HG02852 (cell line): ENCODE measurements at regions not wholly inside any gene's neighbourhood (a gene's known extent, or its start where the extent isn't known, plus 50 kb on each side); places are given as distances from the start of the nearest gene placed in this dataset.
"Not testable (repeated sequence)": the region's sequence is repeated elsewhere in the genome, so short reads cannot be mapped to it uniquely, and the experiment has no call there.

ENCODE experiments used
- ATAC-seq: cut with Tn5 transposase; IDR thresholded peaks from one replicate; pipeline ENCODE4 v1.9.1; 2021; ENCODE audit warnings: mild to moderate bottlenecking, moderate library complexity; ENCODE audit not compliant: unreplicated experiment

DNA sequence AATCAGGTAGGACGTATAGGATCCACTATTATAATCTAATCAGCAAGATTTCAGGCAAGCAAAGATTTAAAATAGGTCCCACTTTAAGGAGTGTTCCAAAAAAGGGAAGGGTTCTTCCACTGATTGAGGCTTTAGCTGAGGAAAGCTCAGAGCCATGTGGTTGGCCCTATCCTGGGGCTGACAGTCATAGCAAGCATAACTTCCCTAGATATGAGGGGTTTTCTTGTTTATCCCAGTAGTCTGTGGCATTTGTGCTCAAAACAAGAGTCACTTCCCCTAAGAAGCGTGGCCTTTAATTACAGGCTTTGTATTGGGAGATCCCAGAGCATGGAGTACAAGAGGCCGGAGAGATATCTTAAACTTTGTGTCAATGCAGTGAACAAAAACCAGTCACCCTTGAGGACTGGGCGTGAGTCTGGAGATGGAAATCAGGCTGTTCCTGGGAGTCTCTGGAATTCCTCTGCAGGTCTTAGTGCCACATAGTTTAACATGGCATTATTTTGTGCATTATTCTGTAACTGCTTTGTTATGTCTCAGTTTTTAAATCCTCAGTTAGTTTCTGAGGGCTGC lies 136.9 kb upstream of the FBXO11 start:
- ATAC-seq, result no peak

DNA sequence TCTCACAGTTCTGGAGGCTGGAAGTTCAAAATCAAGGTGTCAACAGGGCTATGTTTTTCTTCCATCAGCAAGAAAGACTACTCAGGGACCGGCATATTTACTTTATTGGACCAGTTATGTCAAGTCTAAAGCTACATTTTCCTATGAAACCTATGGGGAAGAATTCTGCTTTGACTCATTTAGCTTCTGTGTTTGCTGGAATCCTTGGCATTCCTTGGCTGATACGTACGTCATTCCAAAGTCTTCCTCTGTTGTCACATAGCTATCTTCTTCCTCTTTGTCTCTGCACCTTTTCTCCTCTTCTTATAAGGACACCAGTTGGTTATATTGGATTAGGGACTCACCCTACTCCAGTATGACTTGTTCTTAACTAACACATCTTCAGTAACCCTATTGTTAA lies 137.4 kb upstream of the FBXO11 start:
- ATAC-seq, result no peak

DNA sequence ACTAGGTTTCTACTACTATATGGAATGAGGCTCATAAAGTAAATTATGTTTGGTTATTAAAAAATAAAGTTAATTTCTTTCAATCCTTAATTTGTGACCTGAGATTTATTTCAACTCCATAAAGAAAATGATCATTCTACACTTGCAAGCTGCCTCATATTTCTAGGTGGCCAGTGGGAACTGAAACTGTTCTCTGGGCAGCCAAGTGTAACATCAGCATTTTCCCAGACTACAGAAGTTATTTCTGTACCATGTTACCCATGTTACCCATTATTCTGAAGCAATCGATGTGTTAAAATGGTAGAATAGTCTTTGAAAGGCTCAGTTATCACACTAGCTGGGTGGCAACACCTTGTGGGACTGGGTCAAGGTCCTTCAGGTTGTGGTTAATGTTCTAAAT lies 139.3 kb upstream of the FBXO11 start:
- ATAC-seq, result no peak

DNA sequence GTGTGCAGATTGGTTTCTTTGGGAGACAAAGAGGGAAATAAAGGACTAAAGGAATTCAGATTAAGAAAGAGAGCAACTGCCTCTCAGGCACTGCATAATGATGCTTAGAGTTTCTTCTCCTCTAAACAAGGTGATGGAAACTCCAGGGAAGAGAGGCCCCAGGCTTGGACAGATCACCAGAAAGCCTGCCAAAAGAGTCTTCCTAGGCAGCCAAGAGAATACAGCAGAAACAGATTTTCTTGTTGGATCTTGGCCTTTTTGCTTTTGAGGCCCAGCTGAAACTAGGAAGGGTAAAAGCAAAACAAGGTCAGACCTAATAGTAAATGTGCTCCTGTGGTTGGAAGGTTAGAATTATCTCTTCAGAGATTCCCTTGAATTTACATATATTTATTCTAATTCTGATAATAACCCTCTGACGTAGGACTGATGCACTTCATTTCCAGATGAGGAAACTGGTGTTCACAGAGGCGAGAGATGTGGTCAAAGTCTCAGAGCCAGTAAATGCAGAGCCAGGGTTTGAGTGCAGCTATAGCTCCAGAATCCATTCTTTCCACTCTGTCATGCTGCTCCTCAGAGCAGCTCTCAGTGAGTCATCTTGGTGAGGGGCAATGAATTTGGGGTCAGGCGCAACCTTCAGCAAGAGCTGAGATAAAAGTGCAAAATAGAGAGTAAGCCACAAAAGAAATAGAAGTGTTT lies 142.3 kb upstream of the FBXO11 start:
- ATAC-seq, result no peak

DNA sequence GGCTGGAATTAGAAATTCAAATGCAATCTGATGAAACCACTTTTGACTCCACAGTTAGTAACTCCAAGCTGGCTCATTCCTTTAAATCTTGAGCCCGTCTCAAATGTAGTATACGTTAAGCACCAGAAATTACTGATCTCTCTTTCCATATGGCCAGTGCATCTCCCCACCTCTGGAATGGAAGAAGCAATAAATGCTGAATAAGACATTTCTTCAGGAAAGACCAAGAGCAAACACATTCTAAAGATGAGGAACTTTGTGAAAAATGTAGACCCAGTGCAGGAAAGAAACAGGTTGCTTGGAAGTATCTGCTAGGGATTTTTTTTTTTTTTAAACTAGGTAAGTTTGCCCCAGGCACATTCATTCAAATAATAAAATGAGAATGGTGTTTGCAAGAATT lies 143.1 kb upstream of the FBXO11 start:
- no peak for ATAC-seq

DNA sequence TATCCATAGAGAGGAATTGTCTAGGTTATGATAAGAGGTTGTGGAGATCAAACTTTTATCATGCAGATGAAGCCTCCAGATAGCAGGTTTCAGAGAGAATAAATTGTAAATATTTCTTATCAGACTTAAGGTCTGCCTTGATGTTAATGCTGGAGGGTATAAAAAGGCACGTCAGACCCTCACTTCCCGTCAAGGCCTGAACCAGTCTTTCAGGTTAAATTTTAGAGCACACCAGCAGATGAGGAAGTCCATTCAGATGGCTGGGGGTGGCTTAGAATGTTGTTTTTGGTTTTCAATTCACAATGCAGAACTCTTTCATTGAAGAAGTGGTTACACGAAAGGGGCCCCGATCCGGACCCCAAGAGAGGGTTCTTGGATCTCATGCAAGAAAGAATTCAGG lies 144.4 kb upstream of the FBXO11 start:
- no peak for ATAC-seq

DNA sequence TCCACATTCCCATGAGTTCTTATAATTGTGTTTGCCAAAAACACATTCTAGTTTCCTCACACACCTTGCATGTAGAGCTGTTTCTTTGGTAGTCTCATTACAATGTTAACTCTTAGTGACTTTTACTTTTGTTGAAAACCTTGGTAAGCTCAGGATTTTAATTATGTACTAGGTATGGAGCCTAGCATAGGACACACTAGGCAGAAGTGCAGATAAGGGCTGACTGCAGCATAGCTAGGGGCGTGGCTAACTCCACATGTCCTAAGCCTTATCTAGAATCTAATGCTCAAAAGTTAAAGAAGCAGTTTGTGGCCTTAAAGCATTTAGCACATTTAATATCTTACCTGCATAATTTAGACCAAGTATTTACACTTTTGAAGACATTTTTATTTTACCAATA lies 153.7 kb upstream of the FBXO11 start:
- ATAC-seq, result no peak

DNA sequence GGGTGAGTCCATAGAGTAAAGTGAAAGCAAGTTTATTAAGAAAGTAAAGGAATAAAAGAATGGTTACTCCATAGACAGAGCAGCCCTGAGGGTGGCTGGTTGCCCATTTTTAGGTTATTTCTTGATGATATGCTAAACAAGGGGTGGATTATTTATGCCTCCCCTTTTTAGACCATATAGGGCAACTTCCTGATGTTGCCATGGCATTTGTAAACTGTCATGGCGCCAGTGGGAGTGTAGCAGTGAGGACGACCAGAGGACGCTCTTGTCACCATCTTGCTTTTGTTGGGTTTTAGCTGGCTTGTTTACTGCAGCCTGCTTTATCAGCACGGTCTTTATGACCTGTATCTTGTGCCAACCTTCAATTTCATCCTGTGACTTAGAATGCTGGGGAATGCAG lies 155.4 kb upstream of the FBXO11 start:
- not testable (repeated sequence) for ATAC-seq

DNA sequence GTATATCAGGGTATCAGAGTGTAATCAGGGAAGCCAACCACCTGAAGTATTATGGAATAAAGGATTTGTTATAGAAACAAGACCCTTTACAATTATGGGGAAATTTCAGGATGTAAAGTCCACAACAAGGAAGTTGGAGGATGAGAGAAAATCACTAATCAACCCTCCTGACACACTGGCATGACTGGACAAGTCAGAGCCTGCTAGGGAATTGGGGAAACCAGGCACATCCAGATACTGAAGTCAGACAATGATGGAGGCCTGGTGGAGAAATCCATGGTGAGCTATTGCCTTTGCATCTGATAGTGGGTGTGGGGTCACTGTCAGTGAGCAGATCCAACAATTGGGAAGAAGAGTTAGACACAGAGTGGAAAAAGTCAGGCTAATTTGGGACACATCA lies 158.8 kb upstream of the FBXO11 start:
- ATAC-seq, result no peak

DNA sequence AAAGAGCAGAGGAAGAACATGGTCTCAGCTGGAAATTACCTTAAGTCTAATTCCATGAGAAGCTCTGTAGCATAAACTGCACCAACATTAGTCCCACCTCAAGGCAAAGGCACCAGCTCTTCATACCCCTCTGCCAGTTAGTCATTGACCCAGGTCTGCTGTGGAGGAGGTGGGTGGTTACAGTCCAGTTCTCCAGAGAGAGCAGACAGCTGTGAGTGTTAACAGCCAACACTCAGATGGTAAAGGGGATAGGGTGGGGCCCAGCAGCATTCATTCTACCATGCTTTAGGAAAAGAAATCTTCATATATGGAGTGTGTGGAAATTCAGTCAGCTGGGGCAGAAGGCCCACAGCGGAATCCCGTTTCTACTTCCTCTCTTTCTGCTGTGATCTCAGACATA lies 159.7 kb upstream of the FBXO11 start:
- ATAC-seq, result no peak

DNA sequence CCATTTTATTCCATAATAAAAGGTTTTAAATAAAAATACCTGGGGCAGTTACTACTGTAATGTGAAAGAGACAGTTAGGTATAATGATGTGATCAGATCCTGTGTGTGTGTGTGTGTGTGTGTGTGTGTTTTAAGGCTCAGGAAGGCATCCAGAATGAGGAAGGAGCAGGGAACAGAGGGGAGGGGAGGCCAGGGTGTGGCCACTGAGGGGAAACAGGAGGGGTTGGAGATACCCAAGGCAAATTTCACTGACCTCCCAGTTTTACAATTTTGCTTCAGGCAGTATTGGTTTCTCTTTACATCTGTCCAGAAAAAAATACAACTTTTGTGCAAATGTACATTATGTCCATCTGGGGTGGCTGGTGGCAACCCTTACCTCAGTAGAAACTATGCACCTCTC lies 163.5 kb upstream of the FBXO11 start:
- no peak for ATAC-seq

DNA sequence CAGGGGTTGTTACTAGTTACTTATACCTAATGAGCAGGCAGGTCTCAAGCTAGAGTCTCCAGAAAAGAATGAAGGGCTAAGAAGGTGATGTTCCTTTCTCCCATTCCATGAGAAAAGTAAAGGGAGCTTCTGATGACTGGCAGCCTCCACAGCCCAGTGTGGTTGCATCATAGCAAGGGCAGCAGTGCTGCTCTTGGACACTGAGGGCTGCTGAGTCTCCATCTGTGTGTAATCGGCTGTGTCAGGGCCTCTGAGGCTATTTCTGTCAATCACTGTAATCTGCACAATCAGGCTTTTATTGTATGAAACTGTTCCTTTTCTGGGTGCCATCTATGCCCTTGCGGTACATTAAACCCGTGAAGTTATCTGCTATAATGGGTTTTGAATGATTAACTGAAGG lies 164.1 kb upstream of the FBXO11 start:
- ATAC-seq, result no peak

DNA sequence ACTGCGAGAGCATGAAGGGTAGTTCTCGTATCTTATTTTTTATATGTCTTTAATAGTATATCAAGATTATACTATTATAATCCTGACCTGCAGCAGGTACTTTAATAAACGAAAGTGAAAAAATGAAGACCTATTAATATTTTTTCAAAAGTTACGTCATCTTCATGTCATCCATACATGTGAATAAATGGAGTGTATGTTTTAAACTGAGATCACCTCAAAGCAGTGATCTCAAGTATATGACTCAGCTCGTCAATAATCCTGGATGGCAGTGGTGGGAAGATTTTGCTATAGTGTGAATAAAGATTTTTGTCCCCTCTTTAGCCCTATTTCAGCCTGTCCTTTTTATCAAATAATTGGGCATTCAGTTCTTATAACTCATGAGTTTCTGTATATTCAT lies 166.3 kb upstream of the FBXO11 start:
- no peak for ATAC-seq

DNA sequence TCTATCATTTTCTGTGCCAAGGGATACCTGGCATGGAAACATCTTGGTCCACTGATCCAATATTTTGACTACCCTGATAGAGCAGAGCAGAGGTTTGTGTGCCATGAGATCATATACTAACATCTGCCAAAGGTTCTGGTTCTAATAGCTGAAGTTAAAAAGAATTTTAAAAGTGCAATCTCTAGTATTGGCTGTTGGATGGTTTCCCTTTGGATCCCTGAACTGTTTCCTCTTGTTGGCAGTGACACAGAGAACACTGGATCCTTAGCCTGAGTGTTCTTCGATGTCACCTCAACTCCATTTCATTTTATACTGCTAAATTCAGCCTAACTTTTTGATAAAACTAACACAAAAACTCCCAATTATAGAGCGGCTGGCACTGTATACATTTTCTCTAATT lies 169.3 kb upstream of the FBXO11 start:
- ATAC-seq, result no peak

DNA sequence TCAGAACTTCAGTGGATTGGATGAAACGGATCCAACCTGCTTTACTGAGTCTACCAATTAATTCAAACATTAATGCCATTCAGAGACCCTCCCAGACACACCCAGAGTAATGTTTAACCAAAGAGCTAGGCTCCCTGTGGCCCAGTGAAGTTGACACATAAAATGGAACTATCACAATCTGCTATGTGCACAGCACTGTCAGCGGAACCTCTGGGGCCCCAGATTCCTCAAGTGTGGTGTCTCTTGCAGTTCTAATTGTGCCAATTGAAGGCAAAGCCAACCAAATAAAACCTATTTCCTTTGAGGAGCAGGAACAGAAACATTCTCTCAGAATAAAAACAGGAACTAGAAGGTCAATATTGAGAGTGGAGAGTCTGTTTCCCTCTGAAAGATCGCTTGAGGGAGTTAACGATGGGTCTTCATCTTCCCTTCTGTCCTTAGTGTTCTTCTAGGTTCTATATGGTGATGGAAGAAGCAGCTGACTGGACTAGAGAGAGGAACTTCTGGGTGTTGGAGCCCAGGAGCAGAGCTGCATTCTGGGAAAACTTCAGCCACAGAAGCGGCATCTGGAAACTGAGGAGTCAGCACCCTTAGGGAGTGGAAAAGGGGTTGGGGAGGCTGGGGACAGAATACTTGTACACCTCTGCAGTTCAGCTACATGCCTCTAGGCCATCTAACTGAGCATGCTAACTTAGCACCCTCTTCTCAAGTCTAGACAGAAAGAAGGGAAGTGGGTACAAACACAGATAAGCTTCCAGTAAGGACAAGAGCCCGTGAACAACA lies 174.4 kb upstream of the FBXO11 start:
- no peak for ATAC-seq

DNA sequence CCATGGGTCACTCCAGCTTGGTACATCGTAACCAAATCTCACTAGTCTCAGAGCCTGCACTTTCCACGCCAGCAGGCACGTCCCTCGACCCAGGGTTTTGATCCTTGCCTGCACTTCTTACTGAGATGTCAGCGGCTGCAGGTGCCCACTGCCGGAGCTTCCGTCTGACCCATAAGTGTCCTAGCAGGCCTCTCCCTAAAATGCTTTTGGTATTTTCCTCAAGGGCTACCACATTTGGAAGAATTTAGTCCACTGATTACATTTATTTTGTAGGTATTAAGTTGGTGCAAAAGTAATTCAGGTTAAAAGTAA lies 175.0 kb upstream of the FBXO11 start:
- no peak for ATAC-seq

DNA sequence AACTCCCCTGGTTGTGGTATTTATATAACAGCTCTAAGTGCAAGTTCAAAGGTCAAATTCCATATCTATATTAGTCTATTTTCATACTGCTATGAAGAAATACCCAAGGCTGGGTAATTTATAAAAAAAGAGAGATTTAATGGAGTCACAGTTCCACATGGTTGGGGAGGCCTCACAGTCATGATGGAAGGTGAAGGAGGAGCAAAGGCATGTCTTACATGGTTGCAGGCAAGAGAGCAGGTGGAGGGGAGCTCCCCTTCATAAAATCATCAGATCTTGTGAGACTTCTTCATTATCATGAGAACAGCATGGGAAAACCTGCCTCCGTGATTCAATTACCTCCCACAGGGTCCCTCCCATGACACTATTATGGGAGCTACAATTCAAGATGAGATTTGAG lies 179.6 kb upstream of the FBXO11 start:
- ATAC-seq, result no peak

DNA sequence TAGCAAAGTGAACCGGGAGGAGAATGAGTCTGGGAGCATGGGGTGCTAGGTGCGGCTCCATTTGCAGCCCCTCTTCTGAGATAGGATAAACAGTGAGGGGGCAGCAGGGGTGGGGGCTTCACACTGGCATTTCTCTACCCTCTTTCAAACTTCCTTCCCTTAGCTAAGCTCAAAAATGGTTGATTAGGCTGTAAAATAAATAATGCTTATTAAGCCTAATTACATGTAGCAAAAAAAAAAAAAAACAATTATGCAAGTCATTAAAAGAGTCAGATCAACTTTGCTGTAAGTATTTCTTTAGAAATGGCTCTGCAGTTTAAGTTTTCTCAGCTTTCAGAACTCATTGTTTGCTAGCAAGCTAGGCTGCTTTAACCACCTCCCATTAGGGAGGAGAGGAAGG lies 182.7 kb upstream of the FBXO11 start:
- no peak for ATAC-seq

DNA sequence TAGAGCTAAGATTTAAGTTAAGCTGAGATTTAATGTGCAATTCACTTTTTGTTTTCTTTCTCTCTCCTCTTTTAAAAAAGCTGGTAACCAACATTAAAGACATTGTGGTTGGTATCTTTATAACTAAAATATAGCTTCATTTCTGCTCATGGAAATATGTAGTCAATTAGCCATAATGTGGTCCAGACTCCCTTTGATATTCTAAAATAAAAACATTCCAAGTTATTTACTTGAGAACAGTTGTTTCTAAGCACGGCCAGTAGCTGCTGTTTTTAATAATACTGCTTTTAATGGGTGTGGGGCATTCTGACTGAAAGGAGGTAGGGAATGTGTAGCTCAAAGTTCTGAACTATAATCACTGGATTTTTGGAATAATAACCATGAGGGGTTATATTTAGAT lies 183.3 kb upstream of the FBXO11 start:
- no peak for ATAC-seq

DNA sequence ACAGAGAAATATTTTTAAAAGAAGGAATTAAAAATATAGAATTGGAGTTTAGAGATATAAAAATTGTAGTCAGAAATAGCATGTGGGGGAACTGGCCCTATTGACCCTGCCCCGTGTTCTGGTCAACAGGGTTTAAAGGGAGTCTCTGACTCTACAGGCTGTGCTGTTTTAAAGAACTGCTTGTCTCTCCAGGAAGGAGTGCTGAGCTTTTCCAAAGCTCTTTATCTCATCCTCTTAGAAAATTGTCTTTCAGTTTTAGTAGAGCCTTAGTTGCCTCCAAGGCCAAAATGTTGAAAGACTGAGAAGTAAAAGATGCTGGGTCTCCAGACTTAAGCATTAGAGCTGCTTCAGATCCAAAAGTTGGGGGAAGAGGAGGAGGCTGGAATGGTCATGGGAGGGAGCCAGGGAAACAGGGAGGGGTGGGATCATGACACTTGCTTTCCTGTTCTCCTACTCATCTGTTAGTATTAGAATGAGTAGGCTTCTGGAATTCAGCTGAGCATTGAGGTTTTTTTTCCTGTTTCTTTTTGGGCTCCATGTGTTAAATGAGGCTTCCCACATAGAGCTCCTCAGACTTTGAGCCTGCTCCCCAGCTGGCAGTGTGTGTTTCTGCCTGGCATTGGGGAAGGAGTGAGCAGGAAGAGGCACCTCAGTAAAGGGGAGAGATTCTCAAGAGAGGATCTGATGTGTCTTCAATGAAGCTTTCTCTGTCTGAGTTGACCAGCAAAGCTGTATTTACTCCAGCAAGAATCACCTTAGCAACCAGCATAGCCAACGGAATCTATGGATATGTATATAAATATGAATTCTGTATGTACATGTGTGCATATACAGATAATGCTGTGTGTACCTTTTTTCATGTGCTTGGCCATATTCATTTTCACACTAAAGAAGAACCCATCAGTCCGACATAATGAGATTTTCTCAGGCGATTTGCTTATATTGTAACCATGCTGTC lies 186.8 kb upstream of the FBXO11 start:
- ATAC-seq, result no peak

DNA sequence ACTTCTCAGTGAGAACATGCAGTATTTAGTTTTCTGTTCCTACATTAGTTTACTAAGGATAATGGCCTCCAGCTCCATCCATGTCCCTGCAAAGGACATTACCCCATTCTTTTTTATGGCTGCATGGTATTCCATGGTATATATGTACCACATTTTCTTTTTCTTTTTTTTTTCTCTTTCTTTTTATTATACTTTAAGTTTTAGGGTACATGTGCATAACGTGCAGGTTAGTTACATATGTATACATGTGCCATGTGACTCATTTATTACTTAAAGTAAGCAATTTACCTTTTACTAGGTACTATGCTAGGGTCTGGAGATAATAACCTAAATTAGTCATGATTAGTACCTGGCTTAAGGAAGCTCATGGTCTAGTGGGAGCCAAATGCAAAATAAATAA lies 190.5 kb upstream of the FBXO11 start:
- ATAC-seq, result not testable (repeated sequence)
